ENCODE measurements at regions not wholly inside any gene's neighbourhood (a gene's known extent, or its start where the extent isn't known, plus 50 kb on each side); places are given as distances from the start of the nearest gene placed in this dataset.
"Not testable (repeated sequence)": the region's sequence is repeated elsewhere in the genome, so short reads cannot be mapped to it uniquely, and the experiment has no call there.

- intact Hi-C loops (cut with DNase I) = no loop called here
- Histone ChIP-seq H3K9me3 (no peaks in the 10 kb centered on the region), H3K27ac (no peak overlapping the region), H3K36me3 (no peaks in the 10 kb centered on the region), H3K27me3 (no peaks in the 10 kb centered on the region), H3K4me1 (no peaks in the 10 kb centered on the region), H3K4me3 (no peak overlapping the region)
- TF ChIP-seq CTCF (IDR thresholded peaks at IDR 0.05) = no peak
- no peak for DNase-seq (ENCODE audit: low spot score in 2 of 2)
Measured at GRCh38 chr3:78257951-78258530, 1218.1 kb downstream of the ROBO2 start.

- H3K4me1 ChIP-seq = no peaks in the 10 kb centered on the region
- no peak for DNase-seq (ENCODE audit: low spot score in 2 of 2)
- no peak overlapping the region for H3K4me3 ChIP-seq
- TF ChIP-seq CTCF (IDR thresholded peaks at IDR 0.05) = no peak
- H3K36me3 ChIP-seq = no peaks in the 10 kb centered on the region
- H3K27ac ChIP-seq = no peak overlapping the region
- no peaks in the 10 kb centered on the region for H3K9me3 ChIP-seq
- no peaks in the 10 kb centered on the region for H3K27me3 ChIP-seq
- intact Hi-C loops (cut with DNase I) = no loop called here
Measured at GRCh38 chr3:78258798-78259197, 1218.9 kb downstream of the ROBO2 start.

GRCh38 chr3:78260388-78260787, 1220.5 kb downstream of the ROBO2 start:
- Histone ChIP-seq H3K4me1 (no peaks in the 10 kb centered on the region), H3K27ac (no peak overlapping the region), H3K27me3 (no peaks in the 10 kb centered on the region), H3K4me3 (no peak overlapping the region), H3K9me3 (no peaks in the 10 kb centered on the region), H3K36me3 (no peaks in the 10 kb centered on the region)
- intact Hi-C loops (cut with DNase I) = no loop called here
- TF ChIP-seq CTCF (IDR thresholded peaks at IDR 0.05) = no peak
- no peak for DNase-seq (ENCODE audit: low spot score in 2 of 2)

- intact Hi-C loops (cut with DNase I); DNase-seq (ENCODE audit: low spot score in 2 of 2); H3K27ac ChIP-seq; H3K36me3 ChIP-seq; H3K4me1 ChIP-seq; H3K9me3 ChIP-seq; H3K27me3 ChIP-seq; H3K4me3 ChIP-seq: not testable (repeated sequence)
Measured at GRCh38 chr3:78266550-78266949, 1226.7 kb downstream of the ROBO2 start.

GRCh38 chr3:78267235-78267634, 1227.3 kb downstream of the ROBO2 start:
- no peaks in the 10 kb centered on the region for H3K27me3 ChIP-seq
- no peak for DNase-seq (ENCODE audit: low spot score in 2 of 2)
- peaks cover 0 to 3% of the 10 kb centered on the region in 2 donors for H3K9me3 ChIP-seq
- no peak for TF ChIP-seq CTCF (IDR thresholded peaks at IDR 0.05)
- intact Hi-C loops (cut with DNase I) = no loop called here
- H3K27ac ChIP-seq = no peak overlapping the region
- no peak overlapping the region for H3K4me3 ChIP-seq
- no peaks in the 10 kb centered on the region for H3K4me1 ChIP-seq
- H3K36me3 ChIP-seq = no peaks in the 10 kb centered on the region

GRCh38 chr3:78268087-78268486, 1228.2 kb downstream of the ROBO2 start:
- no peaks in the 10 kb centered on the region for H3K27me3 ChIP-seq

More at GRCh38 chr3:78268087-78268486, 1228.2 kb downstream of the ROBO2 start:
- TF ChIP-seq CTCF (IDR thresholded peaks at IDR 0.05) = no peak
- Histone ChIP-seq H3K9me3 (peaks cover 0 to 3% of the 10 kb centered on the region in 2 donors), H3K4me3 (no peak overlapping the region), H3K4me1 (no peaks in the 10 kb centered on the region), H3K27ac (no peak overlapping the region), H3K36me3 (no peaks in the 10 kb centered on the region)
- no peak for DNase-seq (ENCODE audit: low spot score in 2 of 2)
- intact Hi-C loops (cut with DNase I) = no loop called here
